ENCODE measurements at regions not wholly inside any gene's neighbourhood (a gene's known extent, or its start where the extent isn't known, plus 50 kb on each side); places are given as distances from the start of the nearest gene placed in this dataset.

- H3K4me1 ChIP-seq (replicated peaks) = no peaks in the 10 kb centered on the region
- peak within 1 kb of the TSS; percentile 76 to 99 for H3K4me3 ChIP-seq
- no peaks in the 10 kb centered on the region for H3K36me3 ChIP-seq
- peak; percentile 95 for DNase-seq (ENCODE audit: low spot score)
- no peaks in the 10 kb centered on the region for H3K9me3 ChIP-seq
- intact Hi-C loops (cut with DNase I) = loop anchor here (2.0 to 10.0 kb wide), 5 partner anchors 37 to 433 kb away; no protein-coding TSS in a partner anchor
- H3K27me3 ChIP-seq (replicated peaks; ENCODE audit: insufficient read depth) = no peaks in the 10 kb centered on the region
- peak within 1 kb of the TSS; percentile 95 to 99 for H3K27ac ChIP-seq
- WGBS = 1% methylated on average over 52 of the region's 52 CpGs
- TF ChIP-seq POLR2AphosphoS5 (IDR thresholded peaks at IDR 0.05) = peak; percentile 93
- TF ChIP-seq, protein P1, sequence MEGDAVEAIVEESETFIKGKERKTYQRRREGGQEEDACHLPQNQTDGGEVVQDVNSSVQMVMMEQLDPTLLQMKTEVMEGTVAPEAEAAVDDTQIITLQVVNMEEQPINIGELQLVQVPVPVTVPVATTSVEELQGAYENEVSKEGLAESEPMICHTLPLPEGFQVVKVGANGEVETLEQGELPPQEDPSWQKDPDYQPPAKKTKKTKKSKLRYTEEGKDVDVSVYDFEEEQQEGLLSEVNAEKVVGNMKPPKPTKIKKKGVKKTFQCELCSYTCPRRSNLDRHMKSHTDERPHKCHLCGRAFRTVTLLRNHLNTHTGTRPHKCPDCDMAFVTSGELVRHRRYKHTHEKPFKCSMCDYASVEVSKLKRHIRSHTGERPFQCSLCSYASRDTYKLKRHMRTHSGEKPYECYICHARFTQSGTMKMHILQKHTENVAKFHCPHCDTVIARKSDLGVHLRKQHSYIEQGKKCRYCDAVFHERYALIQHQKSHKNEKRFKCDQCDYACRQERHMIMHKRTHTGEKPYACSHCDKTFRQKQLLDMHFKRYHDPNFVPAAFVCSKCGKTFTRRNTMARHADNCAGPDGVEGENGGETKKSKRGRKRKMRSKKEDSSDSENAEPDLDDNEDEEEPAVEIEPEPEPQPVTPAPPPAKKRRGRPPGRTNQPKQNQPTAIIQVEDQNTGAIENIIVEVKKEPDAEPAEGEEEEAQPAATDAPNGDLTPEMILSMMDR (IDR thresholded peaks at IDR 0.05) = peak in 1 of 4 experiments; percentile 33
- TF ChIP-seq POLR2A (IDR thresholded peaks at IDR 0.05) = peak; percentile 78
These were observed 413.0 kb downstream of the PCNX1 start, which contains the start of gene SIPA1L1 for GRCh38 chr14:71320107-71320733. Gene SIPA1L1 (plus strand): TSS chr14:71320476.

DNA sequence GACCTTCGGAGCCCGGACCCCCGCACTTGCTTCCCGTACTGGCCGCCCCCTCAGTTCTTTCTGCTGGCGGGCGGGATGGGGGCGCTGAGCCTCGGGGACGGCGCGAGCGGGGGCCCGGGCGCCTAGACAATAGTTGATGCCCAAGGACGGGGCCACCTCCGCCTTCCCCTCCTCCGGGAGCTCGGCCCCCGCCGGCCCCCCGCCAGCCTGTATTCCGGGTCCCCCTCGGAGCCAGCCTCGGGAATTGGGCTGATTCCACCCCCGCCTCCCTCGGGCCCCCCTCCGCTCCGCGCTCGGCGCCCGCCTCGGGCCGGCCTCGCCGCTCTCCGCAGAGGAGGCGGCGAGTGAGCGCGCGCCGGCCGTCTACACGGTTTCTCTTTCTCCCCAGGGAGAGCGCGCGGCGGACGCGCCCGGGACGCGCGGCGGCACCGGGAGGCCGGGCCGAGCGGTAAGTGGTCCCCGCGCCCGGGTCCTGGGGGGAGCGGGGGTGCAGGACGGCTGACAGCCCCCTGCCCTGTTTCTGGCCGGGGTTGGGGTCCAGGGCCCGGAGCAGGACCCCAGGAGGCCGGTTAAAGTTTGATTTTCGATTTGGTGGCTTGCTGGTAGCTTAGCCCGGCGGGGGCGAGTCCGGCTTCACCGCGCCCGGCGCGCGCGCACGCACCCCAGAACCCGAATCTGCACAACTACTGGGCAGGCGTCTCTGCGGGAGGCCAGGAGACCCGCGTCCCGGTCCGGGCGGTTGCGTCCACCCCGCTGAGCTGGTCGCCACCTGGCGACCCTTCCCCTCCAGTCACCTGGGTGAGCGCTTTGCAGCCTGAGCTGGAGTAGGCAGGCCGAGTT, 413.7 kb downstream of the PCNX1 start:
- no peaks in the 10 kb centered on the region for H3K9me3 ChIP-seq

GRCh38 chr14:71321574-71322315, 414.5 kb downstream of the PCNX1 start:
- intact Hi-C loops (cut with DNase I) = loop anchor here (2.0 to 10.0 kb wide), 5 partner anchors 36 to 431 kb away; no protein-coding TSS in a partner anchor
- no peaks in the 10 kb centered on the region for H3K27me3 ChIP-seq (replicated peaks; ENCODE audit: insufficient read depth)
- H3K27ac ChIP-seq = peak overlapping the region; percentile 95 to 99
- TF ChIP-seq POLR2AphosphoS5 (IDR thresholded peaks at IDR 0.05) (peak; percentile 52), POLR2A (IDR thresholded peaks at IDR 0.05) (no peak)
- TF ChIP-seq, protein P1 (IDR thresholded peaks at IDR 0.05) = peak in 1 of 4 experiments; percentile 3
- no peaks in the 10 kb centered on the region for H3K4me1 ChIP-seq (replicated peaks)
- H3K9me3 ChIP-seq = no peaks in the 10 kb centered on the region
- H3K36me3 ChIP-seq = no peaks in the 10 kb centered on the region
- peak overlapping the region; percentile 76 to 99 for H3K4me3 ChIP-seq
- WGBS = 2% methylated on average over 25 of the region's 25 CpGs
- peak; percentile 37 for DNase-seq (ENCODE audit: low spot score)

More for the DNA sequence above, 413.7 kb downstream of the PCNX1 start:
- Histone ChIP-seq H3K27ac (peak overlapping the region; percentile 95 to 99), H3K4me3 (peak overlapping the region; percentile 76 to 99), H3K4me1 (replicated peaks) (no peaks in the 10 kb centered on the region), H3K36me3 (no peaks in the 10 kb centered on the region), H3K27me3 (replicated peaks; ENCODE audit: insufficient read depth) (no peaks in the 10 kb centered on the region)
- peak; percentile 37 for DNase-seq (ENCODE audit: low spot score)
- WGBS = under 1% methylated on average over 60 of the region's 96 CpGs
- intact Hi-C loops (cut with DNase I) = loop anchor here (2.0 to 10.0 kb wide), 5 partner anchors 36 to 432 kb away; no protein-coding TSS in a partner anchor
- peak; percentile 41 for TF ChIP-seq POLR2A (IDR thresholded peaks at IDR 0.05)
- TF ChIP-seq POLR2AphosphoS5 (IDR thresholded peaks at IDR 0.05) = no peak
- TF ChIP-seq, protein P1 (IDR thresholded peaks at IDR 0.05) = no peak

DNA sequence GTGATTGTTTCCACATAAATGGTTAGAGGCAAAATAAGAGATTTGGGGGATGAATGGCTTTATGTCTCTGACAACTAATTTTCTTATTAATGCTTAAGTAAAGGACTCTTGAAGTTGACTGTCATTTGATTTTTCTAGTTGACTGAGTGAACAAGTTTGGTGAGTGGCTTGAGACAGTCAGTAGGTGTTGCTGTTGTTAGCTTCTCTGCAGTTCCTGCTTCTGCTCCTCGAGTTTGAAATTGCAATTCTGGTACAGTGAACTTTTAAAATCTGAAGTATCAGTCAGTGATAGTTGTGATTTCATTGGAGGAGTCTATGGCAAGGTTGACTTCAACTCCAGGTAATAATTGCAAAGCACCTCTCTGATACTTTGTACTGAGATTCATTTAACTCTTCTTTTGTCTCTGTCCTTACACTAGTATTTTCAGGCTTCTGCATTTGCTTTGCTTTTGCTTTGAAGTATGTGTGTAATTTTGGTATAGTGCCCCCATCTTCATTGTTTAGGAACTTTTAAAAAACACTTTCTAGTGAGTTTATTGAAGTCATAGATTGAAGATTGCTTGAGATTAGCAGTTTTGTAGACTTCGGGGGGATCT, 415.5 kb downstream of the PCNX1 start:
- no peaks in the 10 kb centered on the region for H3K27me3 ChIP-seq (replicated peaks; ENCODE audit: insufficient read depth)
- H3K36me3 ChIP-seq = no peaks in the 10 kb centered on the region
- intact Hi-C loops (cut with DNase I) = loop anchor here (5.0 to 10.0 kb wide), 4 partner anchors 35 to 365 kb away; no protein-coding TSS in a partner anchor
- no peak overlapping the region for H3K4me3 ChIP-seq
- no peaks in the 10 kb centered on the region for H3K4me1 ChIP-seq (replicated peaks)
- no peak overlapping the region for H3K27ac ChIP-seq
- no peaks in the 10 kb centered on the region for H3K9me3 ChIP-seq
- no peak for DNase-seq (ENCODE audit: low spot score)
- TF ChIP-seq POLR2AphosphoS5 (IDR thresholded peaks at IDR 0.05) (peak; percentile 19), POLR2A (IDR thresholded peaks at IDR 0.05) (no peak)
- TF ChIP-seq, protein P1 (IDR thresholded peaks at IDR 0.05) = peak in 3 of 4 experiments; percentile 17 to 44 (median 37)
- 28% methylated on average over 2 of the region's 2 CpGs for WGBS

All from prostate gland (tissue), 2 donors.